Ammon's horn (tissue), 1 donor: ENCODE measurements at regions not wholly inside any gene's neighbourhood (a gene's known extent, or its start where the extent isn't known, plus 50 kb on each side); places are given as distances from the start of the nearest gene placed in this dataset.
"Not testable (repeated sequence)": the region's sequence is repeated elsewhere in the genome, so short reads cannot be mapped to it uniquely, and the experiment has no call there.

Experiments used
- DNase-seq: peaks from one replicate; pipeline ENCODE4 v3.0.0-alpha.2; 2016; ENCODE audit warnings: low spot score

GRCh38 chr4:177802661-177803060 is 360.4 kb upstream of the AGA start:
- DNase-seq = no peak

GRCh38 chr4:177803151-177803550 is 360.9 kb upstream of the AGA start:
- DNase-seq = no peak

GRCh38 chr4:177809791-177810190 is 367.6 kb upstream of the AGA start:
- no peak for DNase-seq

GRCh38 chr4:177810220-177810619 is 368.0 kb upstream of the AGA start:
- DNase-seq = no peak

GRCh38 chr4:177818392-177818791 is 376.2 kb upstream of the AGA start:
- DNase-seq = not testable (repeated sequence)

GRCh38 chr4:177826973-177827372 is 384.7 kb upstream of the AGA start:
- DNase-seq = no peak

- no peak for DNase-seq
These were observed 399.0 kb upstream of the AGA start for GRCh38 chr4:177841258-177841657.

- no peak for DNase-seq
These were observed 411.0 kb upstream of the AGA start for GRCh38 chr4:177853229-177853628.

- DNase-seq = no peak
These were observed 413.4 kb upstream of the AGA start for GRCh38 chr4:177855507-177856197.

- DNase-seq = no peak
These were observed 417.9 kb upstream of the AGA start for GRCh38 chr4:177860171-177860570.

- DNase-seq = no peak
These were observed 419.4 kb upstream of the AGA start for GRCh38 chr4:177861551-177862094.

- no peak for DNase-seq
These were observed 420.4 kb upstream of the AGA start for GRCh38 chr4:177862541-177863176.

- no peak for DNase-seq
These were observed 437.6 kb upstream of the AGA start for GRCh38 chr4:177879851-177880250.

- no peak for DNase-seq
These were observed 452.9 kb upstream of the AGA start for GRCh38 chr4:177895136-177895535.

- no peak for DNase-seq
These were observed 459.5 kb upstream of the AGA start for GRCh38 chr4:177901786-177902185.

- no peak for DNase-seq
These were observed 460.1 kb upstream of the AGA start for GRCh38 chr4:177902386-177902785.

GRCh38 chr4:177907736-177908424 is 465.6 kb upstream of the AGA start:
- DNase-seq = no peak

GRCh38 chr4:177921715-177922114 is 479.5 kb upstream of the AGA start:
- no peak for DNase-seq

GRCh38 chr4:177923888-177924287 is 481.7 kb upstream of the AGA start:
- DNase-seq = no peak

- no peak for DNase-seq
These were observed 494.8 kb upstream of the AGA start for GRCh38 chr4:177937041-177937440.

GRCh38 chr4:177938226-177938625 is 496.0 kb upstream of the AGA start:
- DNase-seq = no peak

GRCh38 chr4:177945268-177945667 is 503.0 kb upstream of the AGA start:
- DNase-seq = no peak

GRCh38 chr4:177947607-177948006 is 505.4 kb upstream of the AGA start:
- DNase-seq = no peak
